NCI-H82 treated with DMSO at 0.1 percent for 48 hours (cell line): ENCODE measurements at regions not wholly inside any gene's neighbourhood (a gene's known extent, or its start where the extent isn't known, plus 50 kb on each side); places are given as distances from the start of the nearest gene placed in this dataset.

ENCODE experiments used
- DNase-seq: peaks from one replicate; lab custom pipeline; 2025; ENCODE audit not compliant: unreplicated experiment; lab: John Stamatoyannopoulos, UW

DNA sequence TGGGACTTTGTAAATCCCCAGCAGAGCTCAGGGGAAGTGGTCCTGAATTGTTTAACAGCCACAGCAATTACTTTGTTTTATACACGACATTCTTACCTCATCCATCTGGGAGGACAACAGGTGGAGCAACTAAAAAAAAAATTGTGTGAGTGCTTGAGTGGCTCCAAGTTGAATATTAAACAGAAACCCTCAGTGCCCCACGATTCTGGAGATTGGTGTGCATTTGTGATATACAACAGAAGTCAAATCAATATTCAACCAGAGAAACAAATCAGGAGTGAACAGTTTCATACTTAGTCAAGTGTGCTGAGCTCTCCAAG lies 204.8 kb downstream of the HAPSTR1 start:
- no peak for DNase-seq

DNA sequence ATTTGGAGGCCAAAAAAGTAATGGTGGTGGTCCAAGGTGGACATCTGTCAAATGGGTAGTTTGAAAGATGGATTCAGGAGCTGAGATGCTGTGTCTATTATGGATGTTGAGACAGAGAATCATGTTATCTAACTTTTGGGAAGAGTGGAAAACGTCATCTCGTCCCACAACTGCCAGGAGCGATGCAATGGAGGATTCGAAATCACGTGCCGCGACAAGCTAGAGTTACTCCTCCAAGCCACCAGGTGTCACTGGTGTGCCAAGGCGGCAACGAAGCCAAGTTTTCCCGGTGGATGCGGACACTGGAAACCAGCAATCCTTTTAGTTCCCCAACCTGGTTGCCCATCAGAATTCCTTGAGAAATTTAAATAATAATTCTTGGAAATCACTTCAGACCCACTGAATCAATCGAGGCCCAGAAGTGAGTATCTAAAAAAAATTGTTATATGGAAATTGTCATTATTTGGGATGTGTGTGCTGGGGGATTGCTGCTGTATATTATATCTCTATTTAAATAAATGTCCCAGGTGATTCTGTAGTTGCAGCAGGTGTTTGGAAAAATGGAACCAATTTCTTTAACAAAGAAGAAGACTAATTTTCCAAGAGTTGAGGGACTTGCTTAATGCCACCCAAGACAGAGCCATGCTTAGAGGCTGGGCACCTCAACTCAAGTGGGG lies 206.1 kb downstream of the HAPSTR1 start:
- DNase-seq = no peak

DNA sequence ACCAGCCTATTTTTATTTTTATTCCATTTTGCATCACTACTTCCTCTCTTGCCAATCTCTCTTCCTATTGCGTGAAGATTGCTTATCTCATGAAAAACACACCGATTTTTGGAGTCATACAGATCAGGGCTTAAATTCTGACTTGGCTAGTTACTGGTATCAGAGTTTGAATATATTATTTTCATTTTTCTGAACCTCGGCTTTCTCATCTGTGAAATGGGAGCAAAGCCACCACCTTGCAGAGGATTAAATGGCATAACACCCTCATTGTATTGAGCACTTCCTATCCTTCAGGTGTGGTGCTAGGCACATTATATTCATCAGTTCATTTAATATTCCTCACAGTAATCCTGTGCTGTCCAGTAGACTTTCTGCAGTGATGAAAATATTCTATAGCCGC lies 208.8 kb downstream of the HAPSTR1 start:
- no peak for DNase-seq

DNA sequence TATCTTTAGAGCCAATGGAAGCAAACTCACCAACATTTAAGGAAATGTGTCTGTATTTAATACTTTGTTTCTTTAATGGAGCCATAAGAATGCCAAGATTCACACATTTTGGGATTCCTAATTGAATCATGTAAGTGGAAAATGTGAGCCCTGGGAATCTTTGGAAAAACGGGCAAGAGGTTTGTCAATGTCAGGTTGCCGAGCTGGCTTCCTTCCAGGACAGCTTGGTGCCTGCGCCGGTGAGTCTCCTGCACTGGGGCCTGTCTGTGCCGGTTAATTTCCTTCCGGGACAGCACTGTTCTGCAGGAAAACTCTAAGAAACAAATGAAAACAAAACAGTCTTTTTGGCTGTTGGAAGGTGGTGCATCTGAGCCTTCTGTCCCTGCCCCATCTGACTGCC lies 210.6 kb downstream of the HAPSTR1 start:
- no peak for DNase-seq

DNA sequence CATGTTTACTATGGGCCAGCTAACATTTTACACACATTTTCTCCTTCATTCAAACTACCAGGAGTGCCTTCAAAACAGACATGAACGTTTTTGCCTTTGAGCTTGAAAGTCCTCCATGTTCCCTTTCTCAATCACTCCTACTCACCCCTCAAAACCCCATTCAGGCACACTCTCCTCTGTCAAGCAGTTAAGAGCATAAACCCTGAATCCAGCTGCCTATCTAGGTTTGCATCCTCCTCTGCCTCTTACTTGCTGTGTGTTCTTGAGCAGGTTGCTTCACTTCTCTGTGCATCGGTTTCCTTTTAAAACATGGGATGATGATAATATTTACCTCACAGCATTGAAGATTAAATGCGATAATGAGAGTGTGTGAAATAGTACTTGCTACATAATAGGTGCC lies 215.3 kb downstream of the HAPSTR1 start:
- DNase-seq = no peak

DNA sequence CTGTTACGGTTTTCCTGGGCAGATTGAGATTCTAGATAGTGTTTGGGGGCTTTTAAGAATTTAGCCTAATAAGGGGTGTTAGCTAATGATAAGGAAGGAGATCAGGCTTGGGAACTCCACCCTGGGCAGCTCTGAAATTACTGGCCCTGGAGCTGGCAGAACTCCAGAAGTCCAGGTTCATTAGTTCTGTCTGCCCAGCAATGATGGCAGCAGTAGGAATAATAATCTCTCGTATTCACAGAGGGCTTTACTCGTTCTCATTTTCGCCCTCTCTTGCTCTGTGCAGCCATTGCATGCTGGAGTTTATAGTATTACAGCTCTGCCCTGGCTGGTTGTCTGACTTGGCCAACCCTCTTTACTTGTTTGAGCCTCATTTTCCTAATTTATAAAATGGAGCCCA lies 216.0 kb downstream of the HAPSTR1 start:
- no peak for DNase-seq

DNA sequence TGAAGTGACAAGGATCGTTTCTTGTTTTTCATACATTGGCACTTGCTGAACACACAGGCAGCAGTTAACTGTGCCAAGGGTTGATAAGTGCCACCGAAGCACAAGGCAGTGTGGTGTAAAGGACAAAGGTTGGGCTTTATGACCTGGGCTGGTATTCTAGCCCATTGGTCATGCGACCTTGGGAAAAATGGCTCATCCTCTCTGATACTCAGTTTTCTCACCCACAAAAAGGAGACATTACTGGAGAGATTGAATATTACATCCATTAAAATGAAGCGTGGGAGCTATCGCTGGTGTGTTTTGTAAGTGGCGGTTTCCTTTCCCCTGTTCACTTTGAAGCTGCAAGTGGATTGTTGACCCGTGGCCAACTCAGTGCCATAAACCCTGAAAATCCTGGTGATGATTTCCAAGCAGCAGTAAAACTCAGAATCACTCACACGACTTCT lies 216.9 kb downstream of the HAPSTR1 start:
- no peak for DNase-seq

DNA sequence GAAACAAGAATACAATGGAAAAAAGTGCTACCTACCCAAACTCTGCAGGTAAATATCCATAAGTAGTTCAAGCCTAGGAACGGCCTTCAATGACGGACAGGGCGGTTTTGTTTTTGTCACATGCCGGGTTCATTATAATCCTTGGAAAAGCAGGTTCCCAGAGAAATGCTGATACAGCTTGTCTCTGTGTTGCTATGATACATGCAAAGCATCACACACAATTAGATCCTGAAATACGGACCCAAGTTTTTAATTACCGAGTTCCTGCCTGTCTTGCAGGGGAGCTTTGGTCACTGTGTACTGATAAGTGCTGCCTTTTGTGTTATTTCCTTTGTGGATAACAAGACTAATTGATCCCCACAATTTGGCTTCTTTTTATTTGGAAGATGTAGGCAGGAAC lies 217.4 kb downstream of the HAPSTR1 start:
- no peak for DNase-seq

DNA sequence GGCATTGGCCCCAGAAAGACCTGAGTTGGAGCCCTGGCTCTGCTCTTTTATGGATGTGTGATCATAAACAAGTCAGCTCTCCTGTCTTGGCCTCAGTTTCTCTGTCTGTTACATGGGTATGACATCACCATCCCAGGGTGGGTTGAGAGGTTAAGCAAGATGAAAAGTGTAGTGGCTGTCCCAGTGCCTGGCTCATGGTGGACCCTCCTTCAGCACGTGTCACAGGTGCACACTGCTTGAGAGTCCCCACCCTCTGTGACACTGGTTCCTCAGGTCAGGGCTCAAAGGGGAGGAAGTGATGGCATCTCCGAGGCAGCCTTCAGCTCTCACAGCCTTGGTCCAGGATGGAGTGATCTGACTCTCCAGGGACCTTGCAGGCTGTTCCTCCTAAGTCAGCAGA lies 218.4 kb downstream of the HAPSTR1 start:
- DNase-seq = no peak

DNA sequence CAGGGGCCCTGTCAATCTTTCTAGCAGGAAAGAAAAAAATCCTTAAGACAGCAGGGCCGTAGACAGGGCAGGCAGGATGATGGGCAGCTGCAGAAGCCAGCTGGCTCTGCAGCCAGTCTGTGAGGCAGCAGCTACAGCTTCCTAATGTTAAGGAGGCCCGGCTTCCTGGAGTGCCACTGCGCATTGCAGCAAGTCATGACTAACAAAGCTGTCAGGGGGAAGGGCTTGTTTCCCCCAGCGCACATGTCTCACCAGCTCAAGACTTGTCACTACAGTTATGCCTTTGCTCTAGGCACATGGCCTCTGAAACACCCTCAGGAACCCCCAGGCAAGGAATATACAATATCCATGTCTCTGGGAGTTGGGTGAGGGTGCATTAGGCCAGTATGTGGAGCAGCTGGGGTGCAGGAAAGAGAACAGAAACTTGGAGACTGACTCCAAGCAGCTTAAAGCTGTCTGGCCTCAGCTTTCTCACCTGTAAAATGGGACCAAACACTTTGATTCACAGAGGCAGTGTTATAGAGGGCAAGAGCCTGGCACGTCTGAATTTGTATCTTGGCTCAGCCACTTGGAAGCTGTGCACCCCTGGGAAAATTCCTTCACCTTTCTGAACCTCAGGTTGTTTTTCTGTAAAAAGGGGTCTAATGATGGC lies 220.0 kb downstream of the HAPSTR1 start:
- peak; percentile 12 for DNase-seq

DNA sequence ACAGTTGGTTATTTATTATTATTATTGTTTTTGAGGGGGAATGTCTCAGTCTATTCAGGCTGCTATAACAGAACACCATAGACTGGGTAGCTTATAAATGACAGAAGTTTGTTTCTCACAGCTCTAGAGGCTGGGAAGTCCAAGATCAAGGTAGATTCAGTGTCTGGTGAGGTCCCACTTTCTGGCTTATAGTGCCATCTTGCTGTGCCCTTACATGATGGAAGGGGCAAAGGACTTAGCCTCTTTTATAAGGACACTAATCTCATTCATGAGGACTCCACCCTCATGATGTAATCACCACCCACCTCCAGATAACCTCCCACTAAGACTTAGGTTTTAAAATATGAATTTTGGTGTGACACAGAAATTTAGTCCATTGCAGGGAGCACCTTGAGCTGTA lies 224.6 kb downstream of the HAPSTR1 start:
- DNase-seq = no peak

DNA sequence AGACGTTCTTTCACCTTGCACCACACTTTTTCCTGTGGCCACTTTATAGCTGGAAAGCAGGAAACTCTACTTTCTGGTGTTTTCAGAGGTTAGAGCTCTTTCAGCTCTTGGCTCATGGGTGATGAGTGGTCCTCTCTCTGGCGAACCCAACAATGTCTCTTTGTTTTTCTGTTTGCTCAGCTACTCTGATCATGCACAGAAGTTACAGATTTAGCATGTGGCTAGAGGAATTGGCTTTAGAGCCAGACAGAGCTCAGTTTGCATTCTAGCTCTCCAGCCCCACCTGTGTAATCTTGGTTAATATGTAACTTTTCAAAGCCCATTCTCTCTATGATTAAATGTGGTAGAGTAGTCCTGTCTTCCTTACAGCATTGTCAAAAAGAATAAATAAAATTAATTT lies 225.2 kb downstream of the HAPSTR1 start:
- no peak for DNase-seq

DNA sequence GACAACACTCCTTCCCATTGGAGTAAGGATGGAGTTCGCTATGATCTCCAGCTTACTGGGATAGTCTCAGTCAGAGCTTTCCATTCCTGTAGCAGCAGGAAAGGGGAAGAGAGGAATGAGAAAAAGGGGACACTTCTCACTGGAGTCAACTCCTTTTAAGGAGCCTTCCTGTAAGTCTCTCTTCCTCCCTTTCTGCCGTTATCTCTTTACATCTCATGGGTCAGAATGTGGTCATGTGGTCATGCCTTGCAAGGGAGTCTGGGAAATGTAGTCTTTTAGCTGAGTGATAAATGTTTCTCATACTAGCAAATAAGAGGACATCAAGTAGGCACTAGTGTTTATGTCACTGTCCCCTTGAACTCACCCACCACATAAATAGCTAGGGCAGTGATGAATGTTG lies 227.3 kb downstream of the HAPSTR1 start:
- DNase-seq = no peak

DNA sequence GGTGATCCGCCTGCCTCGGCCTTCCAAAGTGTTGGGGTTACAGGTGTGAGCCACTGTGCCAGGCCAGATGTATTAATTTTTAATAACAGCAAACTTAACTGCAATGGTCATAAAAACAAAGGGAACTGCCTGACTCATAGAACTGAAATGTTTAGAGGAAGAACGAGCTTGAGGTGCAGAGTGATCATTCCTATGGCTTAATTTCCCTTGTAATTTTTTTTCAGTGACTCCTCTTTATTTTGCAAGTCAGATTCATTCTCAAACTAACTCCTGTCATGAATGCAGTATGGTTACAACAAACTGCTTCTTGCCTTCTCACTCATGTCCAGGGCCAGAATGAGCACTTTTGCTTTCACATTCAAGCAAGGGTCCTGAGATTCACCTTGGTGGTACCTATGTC lies 231.3 kb downstream of the HAPSTR1 start:
- no peak for DNase-seq

DNA sequence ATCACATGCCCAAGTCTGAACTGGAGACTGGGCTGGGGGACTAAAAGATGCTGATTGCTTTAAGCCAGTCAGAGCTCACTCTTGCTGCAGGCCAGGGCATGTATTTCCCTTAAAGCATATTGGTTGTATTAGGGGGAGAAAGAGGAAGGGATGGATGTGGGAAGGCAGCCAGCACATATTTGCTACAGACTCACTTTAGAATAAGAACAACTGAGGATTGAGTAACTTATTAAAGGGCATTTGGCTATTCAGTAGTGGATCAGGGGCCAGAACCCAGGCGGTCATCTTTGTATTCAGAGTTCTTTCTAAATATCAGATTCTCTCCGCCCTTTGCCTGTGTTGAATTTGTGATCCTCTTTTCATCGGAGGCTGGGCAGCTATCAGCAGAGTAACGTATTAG lies 231.7 kb downstream of the HAPSTR1 start:
- DNase-seq = no peak

DNA sequence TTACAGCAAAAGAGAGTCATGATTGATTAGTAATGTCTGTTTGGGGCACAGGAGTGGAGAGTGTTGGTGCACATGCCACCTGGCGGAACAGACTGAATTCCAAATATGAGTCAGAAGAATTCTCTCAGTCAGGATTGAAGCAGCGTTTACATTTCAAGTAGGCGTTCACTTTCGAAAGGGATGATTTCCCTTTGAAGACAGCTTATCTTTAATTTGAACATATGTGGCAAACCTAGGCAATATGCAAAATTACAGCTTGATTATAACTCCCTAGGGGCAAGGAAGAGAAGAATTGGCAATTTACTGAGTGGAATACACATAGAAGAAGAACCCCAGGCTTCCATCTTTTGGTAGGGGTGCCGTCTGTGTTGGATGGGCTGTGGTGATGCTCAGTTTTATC lies 235.8 kb downstream of the HAPSTR1 start:
- no peak for DNase-seq

DNA sequence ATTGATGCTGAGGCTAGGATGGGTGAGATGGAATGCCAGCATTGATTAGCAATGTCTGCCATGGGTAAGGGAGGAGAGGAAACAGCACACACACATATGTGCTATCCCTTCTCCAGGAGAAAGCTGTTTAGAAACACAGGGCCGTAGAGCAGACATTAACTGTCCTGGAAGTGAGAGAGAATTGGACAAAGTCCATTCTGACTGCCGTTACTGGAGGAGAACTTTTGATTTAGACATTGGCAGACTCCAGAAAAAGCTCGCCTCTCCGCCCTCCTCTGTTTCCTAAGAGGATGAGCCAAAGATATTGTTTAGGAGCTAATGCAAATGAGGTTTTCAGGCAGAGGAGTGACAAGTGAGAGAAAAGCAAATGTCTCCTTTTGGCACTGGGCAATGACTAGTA lies 237.0 kb downstream of the HAPSTR1 start:
- no peak for DNase-seq

DNA sequence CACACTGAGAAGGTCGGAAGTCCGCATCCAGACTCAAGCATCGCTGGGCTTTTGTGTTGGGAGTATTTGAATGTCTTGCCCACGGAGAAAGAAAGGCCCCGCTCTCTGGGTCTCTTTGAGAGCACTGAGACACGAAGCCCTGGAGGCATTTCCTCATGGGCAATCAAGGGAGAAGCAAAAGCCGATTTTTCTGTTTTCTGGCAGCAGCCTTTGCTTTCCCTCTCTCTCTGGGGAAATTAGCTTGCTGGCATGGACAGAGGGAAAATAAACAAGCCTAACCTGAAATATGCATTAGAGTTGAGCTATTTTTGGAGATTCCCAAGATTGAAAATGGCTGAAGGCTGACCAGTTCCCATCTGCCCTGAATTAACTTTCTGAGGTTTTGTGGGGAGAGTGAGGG lies 238.7 kb downstream of the HAPSTR1 start:
- no peak for DNase-seq

DNA sequence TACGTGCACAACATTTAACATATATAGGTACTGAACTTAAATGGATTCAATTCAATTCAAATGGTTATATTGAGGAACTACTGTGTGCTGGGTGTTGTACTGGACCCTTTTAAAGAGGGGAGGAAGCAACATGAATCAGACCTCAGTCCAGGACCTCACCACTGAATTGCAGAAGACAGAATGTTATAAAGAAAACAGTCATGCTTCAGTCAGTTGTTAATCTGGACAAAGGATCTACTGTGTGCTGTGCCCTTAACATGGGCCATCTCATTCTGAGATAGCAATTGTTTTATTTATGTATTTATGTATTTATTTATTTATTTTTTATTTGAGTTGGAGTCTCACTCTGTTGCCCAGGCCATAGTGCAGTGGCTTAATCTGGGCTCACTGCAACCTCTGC lies 240.1 kb downstream of the HAPSTR1 start:
- DNase-seq = no peak

DNA sequence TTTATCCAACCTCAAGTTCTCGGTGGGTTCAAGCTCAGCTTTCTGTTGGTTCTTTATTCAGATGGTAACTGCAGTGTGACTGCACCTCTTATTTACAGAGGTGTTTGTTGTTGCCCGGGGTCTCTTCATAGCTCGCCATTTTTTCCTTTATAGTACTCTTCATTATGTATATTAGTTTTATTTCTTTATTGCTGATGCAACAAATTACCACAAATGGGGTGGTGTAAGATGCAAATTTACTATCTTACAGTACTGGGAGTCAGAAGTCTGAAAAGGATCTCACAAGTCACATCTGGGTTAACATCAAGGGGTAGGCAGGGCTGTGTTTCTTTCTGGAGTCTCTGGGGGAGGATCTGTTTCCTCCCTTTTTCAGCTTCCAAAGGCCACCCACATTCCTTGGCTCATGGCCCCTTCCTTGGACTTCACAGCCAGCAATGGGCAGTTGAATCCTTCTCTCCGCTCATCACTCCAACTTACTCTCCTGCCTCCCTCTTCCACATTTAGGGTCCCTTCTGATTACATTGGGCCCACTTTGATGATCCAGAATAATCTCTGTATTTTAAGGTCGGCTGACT lies 241.2 kb downstream of the HAPSTR1 start:
- DNase-seq = no peak

DNA sequence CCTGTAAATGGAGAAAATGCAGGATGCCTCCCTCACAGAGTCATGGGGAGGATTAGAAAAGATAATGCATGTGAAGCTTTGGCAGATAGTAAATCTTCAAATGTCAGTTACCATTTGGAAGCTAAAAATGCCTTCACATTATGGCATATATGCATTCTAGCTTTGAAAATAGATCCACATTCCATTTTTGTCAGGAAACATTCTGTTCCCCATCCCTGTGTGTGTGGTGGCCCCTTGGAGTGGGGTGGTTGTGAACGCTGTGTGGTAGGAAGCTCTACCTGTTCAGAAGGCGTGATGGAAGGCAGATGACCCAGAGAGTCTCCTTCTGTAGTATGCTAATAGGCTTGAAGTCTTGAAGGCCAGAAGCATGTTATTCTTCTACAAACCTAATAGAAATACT lies 242.0 kb downstream of the HAPSTR1 start:
- DNase-seq = no peak

DNA sequence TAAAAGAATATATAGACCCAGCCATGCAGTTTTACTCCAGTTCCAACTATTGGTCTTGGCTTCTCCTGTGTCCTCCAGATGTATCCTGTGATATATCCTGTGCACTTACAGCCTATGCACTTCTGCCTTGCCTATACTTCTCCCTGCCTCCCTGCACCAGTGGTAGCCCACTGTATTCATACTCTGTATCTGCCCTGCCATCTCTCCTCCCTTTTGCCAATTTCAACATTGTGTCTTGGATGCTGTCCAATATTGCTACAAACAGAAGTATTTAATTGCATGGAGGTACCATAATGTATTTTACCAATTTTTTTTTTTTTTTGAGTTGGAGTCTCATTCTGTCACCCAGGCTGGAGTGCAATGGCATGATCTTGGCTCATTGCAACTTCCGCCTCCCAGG lies 242.7 kb downstream of the HAPSTR1 start:
- no peak for DNase-seq
